PC-9 (cell line): ENCODE measurements at regions not wholly inside any gene's neighbourhood (a gene's known extent, or its start where the extent isn't known, plus 50 kb on each side); places are given as distances from the start of the nearest gene placed in this dataset.

ENCODE experiments used
- CTCF ChIP-seq: fragments of 200-600 bp; sonication (generic); conservative IDR thresholded peaks from 2 replicates; pipeline ENCODE4 v1.6.1; 2017; ENCODE audit warnings: mixed run types, antibody characterized with exemption, mild to moderate bottlenecking, moderate library complexity
- EZH2 ChIP-seq: fragments of 200-600 bp; sonication (generic); IDR thresholded peaks from 2 replicates; pipeline ENCODE4 v1.8.0; 2017; ENCODE audit warnings: antibody characterized with exemption, low read depth

- TF ChIP-seq EZH2 (no peak), CTCF (no peak)
Measured at GRCh38 chr4:140298001-140298400, 75.4 kb upstream of the SCOC start.
